ENCODE measurements at regions not wholly inside any gene's neighbourhood (a gene's known extent, or its start where the extent isn't known, plus 50 kb on each side); places are given as distances from the start of the nearest gene placed in this dataset.

- ChIA-PET POLR2A (no interaction called here), RAD21 (ENCODE audit: unreplicated experiment) (no interaction called here), CTCF (no interaction called here), SMC1A (ENCODE audit: uncharacterized antibody, unreplicated experiment) (no interaction called here)
- 5% methylated on average over 4 of the region's 4 CpGs for WGBS (ENCODE audit: insufficient coverage, insufficient replicate concordance, low lambda C conversion rate, missing lambda C conversion rate)
- Histone ChIP-seq H3K4me2 (ENCODE audit: control insufficient read depth, insufficient read depth) (no peak overlapping the region), H3K36me3 (ENCODE audit: control insufficient read depth in 2 of 2, insufficient read depth in 2 of 2, low read length in 1 of 2) (no peaks in the 10 kb centered on the region), H3K27me3 (replicated peaks in 1 of 2; ENCODE audit: control insufficient read depth in 2 of 2, insufficient read depth in 2 of 2, low read length in 1 of 2) (no peaks in the 10 kb centered on the region; a peak in 1 of 4 replicates), H3K79me2 (ENCODE audit: control insufficient read depth, insufficient read depth, low read length) (no peaks in the 10 kb centered on the region), H3K9me3 (replicated peaks; ENCODE audit: control insufficient read depth, insufficient read depth, low read length) (no peaks in the 10 kb centered on the region; the same call in 2 of the 3 replicates), H3K4me3 (no peak overlapping the region), H3K27ac (ENCODE audit: control insufficient read depth, insufficient read depth) (no peak overlapping the region), H2AFZ (ENCODE audit: control insufficient read depth, low read depth, low read length) (no peak overlapping the region), H4K20me1 (ENCODE audit: control insufficient read depth, insufficient read depth) (no peaks in the 10 kb centered on the region), H3K4me1 (ENCODE audit: control insufficient read depth, insufficient read depth, low read length) (no peaks in the 10 kb centered on the region), H3K9ac (ENCODE audit: control insufficient read depth, insufficient read depth, low read length) (no peak overlapping the region)
- in situ Hi-C loops (cut with MboI) (no loop called here), intact Hi-C loops (cut with micrococcal nuclease; ENCODE audit: unreplicated experiment) (no loop called here)
- FAIRE-seq (no peak), ATAC-seq (no peak), DNase-seq (ENCODE audit: low read depth, low spot score) (no peak)
- TF ChIP-seq HCFC1 (IDR thresholded peaks at IDR 0.05; ENCODE audit: low read length), result no peak
- no peak for TF ChIP-seq PRDM15 (CRISPR knock-in tag; IDR thresholded peaks at IDR 0.05)
- no peak for TF ChIP-seq TCF7 (IDR thresholded peaks at IDR 0.05; ENCODE audit: borderline replicate concordance)
- TF ChIP-seq EGR1 (IDR thresholded peaks at IDR 0.05; ENCODE audit: borderline replicate concordance in 1 of 2, low read depth in 2 of 2, low read length in 2 of 2), result no peak
- no peak for TF ChIP-seq TCF3 (IDR thresholded peaks at IDR 0.05; ENCODE audit: borderline replicate concordance, insufficient read depth, low read depth, low read length)
- TF ChIP-seq NRF1 (conservative IDR thresholded peaks at IDR 0.05; ENCODE audit: low read depth, low read length), result no peak
- TF ChIP-seq ZZZ3 (IDR thresholded peaks at IDR 0.05; ENCODE audit: control insufficient read depth, insufficient read length, low read depth), result no peak
- no peak for TF ChIP-seq PAX8 (IDR thresholded peaks at IDR 0.05)
- no peak for TF ChIP-seq SPI1 (IDR thresholded peaks at IDR 0.05; ENCODE audit: borderline replicate concordance, insufficient read depth, low read depth, low read length)
- no peak for TF ChIP-seq MYC (IDR thresholded peaks at IDR 0.05; ENCODE audit: insufficient read depth, insufficient read length, insufficient replicate concordance, low read length, severe bottlenecking)
- no peak for TF ChIP-seq SUPT20H (IDR thresholded peaks at IDR 0.05; ENCODE audit: borderline replicate concordance, control insufficient read depth, low read depth, low read length)
- no peak for TF ChIP-seq POLR2A (IDR thresholded peaks at IDR 0.05; ENCODE audit: low read depth, low read length)
- TF ChIP-seq ATF2 (IDR thresholded peaks at IDR 0.05; ENCODE audit: low read length), result no peak
- no peak for TF ChIP-seq CHD1 (IDR thresholded peaks at IDR 0.05; ENCODE audit: low read depth, low read length)
- no TSS peak for BruUV-seq (replicated peaks)
These were observed 453.0 kb upstream of the SULF2 start for GRCh38 chr20:48238326-48238725.
